ENCODE measurements at regions not wholly inside any gene's neighbourhood (a gene's known extent, or its start where the extent isn't known, plus 50 kb on each side); places are given as distances from the start of the nearest gene placed in this dataset.

GRCh38 chr2:59569124-59569523 lies 984.3 kb downstream of the BCL11A start:
- in situ Hi-C loops (cut with MboI; ENCODE audit: low pct_ligation_motif_present in 1 of 4, low pct_unique_long_range_greater_than_20kb in 1 of 4, low sequenced_read_pairs in 3 of 4): no loop called here
- intact Hi-C loops (cut with DNase I; ENCODE audit: low total_unique reads): no loop called here
- WGBS, 2 donors (ENCODE audit: low coverage in 1 of 2): 24 to 67% methylated on average over 1 of the region's 1 CpG
- Histone ChIP-seq H3K27ac (no peak overlapping the region), H3K4me1 (peaks cover 0 to 34% (median 8%) of the 10 kb centered on the region in 4 donors), H3K9me3 (no peaks in the 10 kb centered on the region), H3K36me3 (no peaks in the 10 kb centered on the region), H3K4me3 (no peak overlapping the region), H3K27me3 (no peaks in the 10 kb centered on the region)
- TF ChIP-seq POLR2A (IDR thresholded peaks at IDR 0.05) (no peak), CTCF (IDR thresholded peaks at IDR 0.05) (no peak), POLR2AphosphoS5 (IDR thresholded peaks at IDR 0.05) (no peak), EP300 (IDR thresholded peaks at IDR 0.05; ENCODE audit: low read depth) (no peak)
- no peak for DNase-seq

GRCh38 chr2:59568461-59568860 lies 985.0 kb downstream of the BCL11A start:
- TF ChIP-seq CTCF (IDR thresholded peaks at IDR 0.05) (no peak), POLR2AphosphoS5 (IDR thresholded peaks at IDR 0.05) (no peak), EP300 (IDR thresholded peaks at IDR 0.05; ENCODE audit: low read depth) (no peak), POLR2A (IDR thresholded peaks at IDR 0.05) (no peak)
- Histone ChIP-seq H3K27me3 (no peaks in the 10 kb centered on the region), H3K9me3 (no peaks in the 10 kb centered on the region), H3K4me3 (no peak overlapping the region), H3K36me3 (no peaks in the 10 kb centered on the region), H3K27ac (no peak overlapping the region), H3K4me1 (peaks cover 0 to 34% (median 8%) of the 10 kb centered on the region in 4 donors)
- in situ Hi-C loops (cut with MboI; ENCODE audit: low pct_ligation_motif_present in 1 of 4, low pct_unique_long_range_greater_than_20kb in 1 of 4, low sequenced_read_pairs in 3 of 4): no loop called here
- WGBS, 2 donors (ENCODE audit: low coverage in 1 of 2): 35 to 41% methylated on average over 3 of the region's 3 CpGs
- no peak for DNase-seq
- intact Hi-C loops (cut with DNase I; ENCODE audit: low total_unique reads): no loop called here

GRCh38 chr2:59567151-59567550 lies 986.3 kb downstream of the BCL11A start:
- intact Hi-C loops (cut with DNase I; ENCODE audit: low total_unique reads): no loop called here
- in situ Hi-C loops (cut with MboI; ENCODE audit: low pct_ligation_motif_present in 1 of 4, low pct_unique_long_range_greater_than_20kb in 1 of 4, low sequenced_read_pairs in 3 of 4): no loop called here

GRCh38 chr2:59566739-59567138 lies 986.7 kb downstream of the BCL11A start:
- Histone ChIP-seq H3K9me3 (no peaks in the 10 kb centered on the region), H3K4me3 (no peak overlapping the region), H3K4me1 (peaks cover 0 to 27% (median 8%) of the 10 kb centered on the region in 4 donors), H3K27ac (no peak overlapping the region), H3K36me3 (no peaks in the 10 kb centered on the region), H3K27me3 (no peaks in the 10 kb centered on the region)
- TF ChIP-seq POLR2A (IDR thresholded peaks at IDR 0.05) (no peak), EP300 (IDR thresholded peaks at IDR 0.05; ENCODE audit: low read depth) (no peak), POLR2AphosphoS5 (IDR thresholded peaks at IDR 0.05) (no peak), CTCF (IDR thresholded peaks at IDR 0.05) (no peak)
- 45 to 57% methylated on average over 2 of the region's 2 CpGs for WGBS, 2 donors (ENCODE audit: low coverage in 1 of 2)
- DNase-seq: no peak
- in situ Hi-C loops (cut with MboI; ENCODE audit: low pct_ligation_motif_present in 1 of 4, low pct_unique_long_range_greater_than_20kb in 1 of 4, low sequenced_read_pairs in 3 of 4) (no loop called here), intact Hi-C loops (cut with DNase I; ENCODE audit: low total_unique reads) (no loop called here)

More at GRCh38 chr2:59567151-59567550, 986.3 kb downstream of the BCL11A start:
- Histone ChIP-seq H3K36me3 (no peaks in the 10 kb centered on the region), H3K9me3 (no peaks in the 10 kb centered on the region), H3K4me3 (no peak overlapping the region), H3K4me1 (peaks cover 0 to 30% (median 8%) of the 10 kb centered on the region in 4 donors), H3K27me3 (no peaks in the 10 kb centered on the region), H3K27ac (no peak overlapping the region)
- TF ChIP-seq POLR2AphosphoS5 (IDR thresholded peaks at IDR 0.05) (no peak), EP300 (IDR thresholded peaks at IDR 0.05; ENCODE audit: low read depth) (no peak), POLR2A (IDR thresholded peaks at IDR 0.05) (no peak), CTCF (IDR thresholded peaks at IDR 0.05) (no peak)
- WGBS, 2 donors (ENCODE audit: low coverage in 1 of 2): 18 to 38% methylated on average over 2 to 6 of the region's 6 CpGs
- DNase-seq: peak; percentile 12

Measured in transverse colon (tissue), 4 donors.